ENCODE measurements at regions not wholly inside any gene's neighbourhood (a gene's known extent, or its start where the extent isn't known, plus 50 kb on each side); places are given as distances from the start of the nearest gene placed in this dataset.
"Not testable (repeated sequence)": the region's sequence is repeated elsewhere in the genome, so short reads cannot be mapped to it uniquely, and the experiment has no call there.

GRCh38 chr9:115543511-115543910 is 425.6 kb upstream of the TNC start:
- no peak for ATAC-seq
- intact Hi-C loops (cut with DNase I, micrococcal nuclease) = no loop called here
- no peak for DNase-seq

GRCh38 chr9:115548609-115549260 is 430.8 kb upstream of the TNC start:
- ATAC-seq (no peak), DNase-seq (no peak)
- intact Hi-C loops (cut with DNase I, micrococcal nuclease) = no loop called here

- no peak for ATAC-seq
- intact Hi-C loops (cut with DNase I, micrococcal nuclease) = no loop called here
- DNase-seq = no peak
Measured at GRCh38 chr9:115551396-115551795, 433.4 kb upstream of the TNC start.

- no peak for DNase-seq
- intact Hi-C loops (cut with DNase I, micrococcal nuclease) = no loop called here
- ATAC-seq = no peak
Measured at GRCh38 chr9:115553060-115553773, 435.3 kb upstream of the TNC start.

- no peak for DNase-seq
Measured at GRCh38 chr9:115556432-115556831, 438.5 kb upstream of the TNC start.

GRCh38 chr9:115575147-115575546 is 457.2 kb upstream of the TNC start:
- intact Hi-C loops (cut with DNase I, micrococcal nuclease) = no loop called here
- no peak for ATAC-seq

More at GRCh38 chr9:115556432-115556831, 438.5 kb upstream of the TNC start:
- no peak for ATAC-seq
- intact Hi-C loops (cut with DNase I, micrococcal nuclease) = no loop called here

GRCh38 chr9:115585458-115585857 is 467.5 kb upstream of the TNC start:
- DNase-seq; intact Hi-C loops (cut with DNase I, micrococcal nuclease); ATAC-seq: not testable (repeated sequence)

More at GRCh38 chr9:115575147-115575546, 457.2 kb upstream of the TNC start:
- no peak for DNase-seq

- DNase-seq (no peak), ATAC-seq (no peak)
- intact Hi-C loops (cut with DNase I, micrococcal nuclease) = no loop called here
Measured at GRCh38 chr9:115587310-115587709, 469.4 kb upstream of the TNC start.

GRCh38 chr9:115590011-115590410 is 472.1 kb upstream of the TNC start:
- ATAC-seq (no peak), DNase-seq (no peak)
- intact Hi-C loops (cut with DNase I, micrococcal nuclease) = loop anchor here in 1 of 2 donors (5.0 to 10.0 kb wide), 2 partner anchors 765 to 982 kb away; no protein-coding TSS in a partner anchor

GRCh38 chr9:115591584-115591984 is 473.6 kb upstream of the TNC start:
- intact Hi-C loops (cut with DNase I, micrococcal nuclease) = loop anchor here in 1 of 2 donors (5.0 to 10.0 kb wide), 2 partner anchors 763 to 981 kb away; no protein-coding TSS in a partner anchor
- DNase-seq (peak; percentile 39 to 47), ATAC-seq (peak; percentile 99)

- peak; percentile 33 for ATAC-seq
- intact Hi-C loops (cut with DNase I, micrococcal nuclease) = loop anchor here in 1 of 2 donors (5.0 to 10.0 kb wide), 2 partner anchors 761 to 979 kb away; no protein-coding TSS in a partner anchor
- DNase-seq = no peak
Measured at GRCh38 chr9:115593587-115594091, 475.7 kb upstream of the TNC start.

- ATAC-seq = no peak
- intact Hi-C loops (cut with DNase I, micrococcal nuclease) = loop anchor here in 1 of 2 donors (5.0 to 10.0 kb wide), 2 partner anchors 760 to 978 kb away; no protein-coding TSS in a partner anchor
Measured at GRCh38 chr9:115594557-115594956, 476.6 kb upstream of the TNC start.

GRCh38 chr9:115596021-115596745 is 478.2 kb upstream of the TNC start:
- DNase-seq = no peak
- no peak for ATAC-seq
- intact Hi-C loops (cut with DNase I, micrococcal nuclease) = loop anchor here in 1 of 2 donors (10.0 kb wide), 1 partner anchor 759 kb away; no protein-coding TSS in a partner anchor

More at GRCh38 chr9:115594557-115594956, 476.6 kb upstream of the TNC start:
- DNase-seq = no peak

GRCh38 chr9:115596746-115597080 is 478.8 kb upstream of the TNC start:
- ATAC-seq (no peak), DNase-seq (no peak)
- intact Hi-C loops (cut with DNase I, micrococcal nuclease) = loop anchor here in 1 of 2 donors (10.0 kb wide), 1 partner anchor 758 kb away; no protein-coding TSS in a partner anchor

- ATAC-seq (no peak), DNase-seq (no peak)
- intact Hi-C loops (cut with DNase I, micrococcal nuclease) = loop anchor here in 1 of 2 donors (10.0 kb wide), 1 partner anchor 757 kb away; no protein-coding TSS in a partner anchor
Measured at GRCh38 chr9:115597330-115597895, 479.5 kb upstream of the TNC start.

- ATAC-seq (no peak), DNase-seq (no peak)
- intact Hi-C loops (cut with DNase I, micrococcal nuclease) = loop anchor here in 1 of 2 donors (10.0 kb wide), 1 partner anchor 756 kb away; no protein-coding TSS in a partner anchor
Measured at GRCh38 chr9:115598751-115599150, 480.8 kb upstream of the TNC start.

GRCh38 chr9:115599898-115600297 is 481.9 kb upstream of the TNC start:
- intact Hi-C loops (cut with DNase I, micrococcal nuclease) = loop anchor here in 1 of 2 donors (10.0 kb wide), 1 partner anchor 755 kb away; no protein-coding TSS in a partner anchor
- DNase-seq (no peak), ATAC-seq (no peak)

GRCh38 chr9:115601434-115601833 is 483.5 kb upstream of the TNC start:
- ATAC-seq (no peak), DNase-seq (no peak)
- intact Hi-C loops (cut with DNase I, micrococcal nuclease) = no loop called here

Data from left colon (tissue), 2 donors.